CMK (cell line): ENCODE measurements at regions not wholly inside any gene's neighbourhood (a gene's known extent, or its start where the extent isn't known, plus 50 kb on each side); places are given as distances from the start of the nearest gene placed in this dataset.
"Not testable (repeated sequence)": the region's sequence is repeated elsewhere in the genome, so short reads cannot be mapped to it uniquely, and the experiment has no call there.

Experiments used
- DNase-seq: peaks from one replicate; pipeline ENCODE4 v3.0.0-alpha.2; 2010; ENCODE audit warnings: low read depth

- DNase-seq = no peak
Observed at GRCh38 chr2:65788556-65788955, 356.2 kb upstream of the SPRED2 start.

DNA sequence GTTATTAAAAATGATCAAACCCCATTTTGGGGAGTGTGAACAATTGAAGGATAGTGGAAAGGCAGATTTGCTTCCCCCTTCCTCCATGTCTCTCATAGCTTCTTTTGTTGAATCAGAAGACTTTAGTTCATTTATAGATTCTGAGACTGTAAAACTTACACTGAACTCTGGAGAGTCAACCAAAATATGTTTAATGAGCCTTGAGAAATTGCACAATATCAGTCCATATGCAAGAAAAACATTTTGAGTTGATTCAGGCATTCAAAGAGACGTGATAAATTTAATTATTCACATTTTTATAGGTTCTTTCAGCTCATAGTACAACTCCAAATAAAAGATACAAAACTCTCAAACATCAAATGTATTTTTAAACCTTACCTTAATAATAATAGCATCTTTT lies 354.4 kb upstream of the SPRED2 start:
- no peak for DNase-seq

GRCh38 chr2:65786007-65786717 lies 353.8 kb upstream of the SPRED2 start:
- no peak for DNase-seq

- DNase-seq = no peak
Observed at GRCh38 chr2:65782996-65783650, 350.7 kb upstream of the SPRED2 start.

GRCh38 chr2:65782186-65782585 lies 349.8 kb upstream of the SPRED2 start:
- no peak for DNase-seq

- DNase-seq = no peak
Observed at GRCh38 chr2:65781756-65782155, 349.4 kb upstream of the SPRED2 start.

DNA sequence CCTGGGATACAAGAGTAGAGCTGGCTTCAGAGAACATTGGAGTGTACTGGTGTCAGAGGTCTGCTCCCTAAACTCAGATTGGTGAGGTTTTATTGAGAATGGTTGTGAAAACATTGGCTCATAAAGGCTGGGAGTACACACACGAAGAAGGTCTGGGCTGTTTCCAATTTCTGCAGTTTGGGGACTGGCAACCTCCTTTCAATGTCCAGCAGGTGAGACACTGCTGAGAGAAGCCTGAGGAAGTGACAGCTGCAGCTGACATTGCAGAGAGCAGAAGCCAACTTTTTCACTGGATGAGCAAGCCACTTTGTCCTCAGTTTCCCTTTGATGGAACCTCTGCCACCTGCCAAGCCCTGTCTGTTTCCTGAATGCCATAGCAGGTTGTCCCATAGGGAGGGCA lies 346.6 kb upstream of the SPRED2 start:
- no peak for DNase-seq

DNA sequence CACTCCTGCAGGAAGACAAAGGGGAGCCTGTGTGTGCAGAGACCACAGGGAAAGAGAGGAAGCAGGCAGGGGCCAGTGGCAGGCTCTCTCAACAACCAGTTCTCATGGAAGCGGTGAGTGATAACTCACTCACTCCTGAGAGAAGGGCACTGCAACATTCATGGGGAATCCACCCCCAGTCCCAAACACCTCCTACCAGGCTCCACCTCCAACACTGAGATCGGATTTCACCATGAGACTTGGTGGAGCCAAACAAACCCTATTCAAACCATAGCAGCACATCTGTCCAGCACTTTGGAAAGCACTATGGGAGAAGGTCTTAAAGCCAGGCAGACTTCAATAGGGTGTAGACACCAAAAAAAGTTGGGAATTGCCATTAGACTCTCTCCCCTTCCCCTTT lies 345.7 kb upstream of the SPRED2 start:
- DNase-seq = no peak

DNA sequence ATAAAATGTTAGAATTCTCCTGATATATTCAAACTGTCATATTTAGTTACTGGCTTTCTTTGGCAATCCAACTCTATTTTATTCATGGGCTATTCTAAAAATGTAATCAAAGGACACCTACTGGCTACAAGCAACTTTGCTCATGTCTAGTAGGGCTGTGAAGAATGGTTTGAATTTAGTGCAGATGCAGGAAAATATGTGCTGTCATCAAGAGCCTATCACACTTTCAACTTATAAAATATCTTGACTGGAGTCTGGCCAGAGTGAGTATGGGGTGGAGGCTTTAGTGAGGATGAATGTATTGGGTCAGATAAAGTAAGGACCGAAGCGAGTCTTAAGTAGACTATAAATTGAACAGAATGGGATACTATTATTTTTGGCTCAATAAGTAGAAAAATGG lies 343.4 kb upstream of the SPRED2 start:
- no peak for DNase-seq

DNA sequence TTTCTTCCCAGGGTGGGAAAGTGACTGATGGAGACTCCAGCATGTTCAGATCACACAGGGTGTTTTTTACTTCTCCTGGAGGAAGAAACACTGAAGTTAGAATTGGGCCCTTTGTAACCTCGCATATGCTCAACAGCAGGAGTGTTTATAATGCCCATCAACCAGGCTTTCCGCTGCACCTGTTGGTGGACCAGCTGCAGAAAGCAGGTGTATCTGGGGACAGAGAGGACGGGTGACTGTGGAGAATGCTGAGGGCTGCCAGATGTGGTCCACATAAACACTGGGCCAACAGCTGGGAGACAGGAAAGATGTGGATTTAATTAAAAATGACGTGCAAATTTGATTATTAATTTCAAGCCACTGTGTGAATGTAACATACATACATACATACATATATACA lies 335.5 kb upstream of the SPRED2 start:
- no peak for DNase-seq

DNA sequence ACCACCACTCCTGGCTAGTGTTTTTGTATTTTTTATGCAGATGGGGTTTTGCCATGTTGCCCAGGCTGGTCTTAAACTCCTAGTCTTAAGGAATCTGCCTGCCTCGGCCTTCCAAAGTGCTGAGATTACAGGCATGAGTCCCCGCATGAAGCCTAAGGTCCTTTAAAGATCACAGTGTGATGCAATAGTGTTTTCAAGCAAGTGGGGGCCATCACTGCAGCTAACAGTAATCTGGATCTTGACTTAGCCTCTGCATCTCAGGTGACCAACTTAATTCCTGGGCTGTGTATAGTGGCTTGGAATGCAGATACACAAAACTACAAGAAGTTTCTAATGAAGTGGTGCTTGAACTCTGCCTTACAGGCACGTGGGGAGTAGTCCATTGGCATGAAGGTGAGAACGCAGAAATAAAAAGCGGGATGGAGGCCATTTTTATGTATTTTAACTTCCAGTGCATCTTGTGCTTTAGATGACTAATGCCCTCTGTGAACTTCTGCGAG lies 334.4 kb upstream of the SPRED2 start:
- DNase-seq = no peak

DNA sequence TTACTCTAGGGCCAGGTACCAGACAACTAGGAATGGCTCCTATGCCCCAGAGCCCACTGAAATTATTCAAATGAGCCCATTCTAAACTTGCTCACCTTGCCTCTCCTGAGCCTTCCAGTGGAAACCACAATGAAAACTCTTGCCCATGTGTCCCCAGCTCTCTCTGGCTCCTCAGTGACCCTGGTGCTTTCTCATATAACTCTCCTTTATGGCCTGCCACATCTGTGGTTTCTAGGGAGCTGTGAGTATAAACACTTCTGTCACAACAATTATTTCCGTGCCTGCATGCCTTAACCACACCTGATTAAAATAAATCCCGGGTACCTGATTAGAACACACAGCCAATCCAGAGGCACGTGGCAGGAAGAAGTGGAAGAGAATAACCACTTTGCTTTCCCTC lies 333.0 kb upstream of the SPRED2 start:
- DNase-seq = no peak

DNA sequence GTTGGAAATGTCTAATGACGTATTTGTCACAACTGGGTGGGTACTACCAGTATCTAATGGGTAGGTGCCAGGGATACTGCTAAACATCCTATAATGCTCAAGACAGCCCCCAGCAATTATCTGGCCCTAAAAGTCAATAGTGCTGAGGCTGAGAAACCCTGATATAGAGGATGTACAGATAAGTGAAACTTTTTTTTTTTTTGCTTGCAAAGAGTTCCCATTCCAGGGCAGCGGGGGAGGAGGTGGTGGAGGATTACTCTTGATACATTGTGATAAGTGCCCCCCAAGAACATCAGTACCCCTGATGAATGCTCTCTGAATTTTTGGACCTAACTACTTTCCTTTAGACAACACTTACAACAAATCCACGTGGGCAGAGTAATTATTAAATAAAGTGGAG lies 329.7 kb upstream of the SPRED2 start:
- DNase-seq = no peak

DNA sequence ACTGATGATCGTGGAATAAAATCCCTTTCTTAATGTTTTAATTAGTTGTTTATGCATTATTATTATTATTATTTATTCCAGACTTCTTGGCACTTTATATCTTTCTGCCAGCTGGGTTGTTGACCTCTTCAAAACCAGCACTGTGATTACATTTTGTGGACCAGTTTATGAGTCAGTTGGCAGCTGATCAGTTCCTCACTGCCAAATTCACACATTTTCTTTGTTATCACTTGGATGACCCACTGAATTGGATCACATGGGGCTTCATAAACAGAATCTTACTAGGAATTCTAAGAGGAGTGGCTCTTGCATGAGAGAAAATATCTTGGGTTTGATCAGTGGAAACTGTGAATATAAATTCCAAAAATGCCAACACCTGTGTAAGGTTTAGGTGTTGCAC lies 321.8 kb upstream of the SPRED2 start:
- no peak for DNase-seq

GRCh38 chr2:65751408-65751807 lies 319.0 kb upstream of the SPRED2 start:
- DNase-seq = no peak

DNA sequence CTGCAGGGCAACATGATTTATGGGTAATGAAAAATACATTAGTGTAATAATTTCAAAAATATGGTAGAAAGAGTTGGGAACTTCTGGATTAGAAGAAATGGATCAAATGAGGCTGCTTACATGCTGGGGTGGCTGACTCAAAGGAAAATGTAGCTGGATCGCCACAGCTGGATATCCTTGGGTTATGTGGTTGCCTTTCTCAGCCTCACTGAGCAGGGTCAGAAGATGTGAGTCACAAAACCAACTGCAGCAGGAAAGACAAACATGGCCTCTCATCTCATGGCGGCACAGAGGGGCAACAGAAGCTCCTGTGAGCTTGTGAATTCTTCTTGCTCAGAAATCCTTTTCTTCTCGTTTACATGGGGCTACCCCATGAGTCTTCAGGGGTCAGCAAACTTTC lies 317.1 kb upstream of the SPRED2 start:
- DNase-seq = no peak

- not testable (repeated sequence) for DNase-seq
Observed at GRCh38 chr2:65747875-65748274, 315.5 kb upstream of the SPRED2 start.

GRCh38 chr2:65746931-65747675 lies 314.7 kb upstream of the SPRED2 start:
- DNase-seq = no peak

GRCh38 chr2:65744477-65745200 lies 312.2 kb upstream of the SPRED2 start:
- DNase-seq = no peak

- no peak for DNase-seq
Observed at GRCh38 chr2:65742977-65743376, 310.6 kb upstream of the SPRED2 start.

DNA sequence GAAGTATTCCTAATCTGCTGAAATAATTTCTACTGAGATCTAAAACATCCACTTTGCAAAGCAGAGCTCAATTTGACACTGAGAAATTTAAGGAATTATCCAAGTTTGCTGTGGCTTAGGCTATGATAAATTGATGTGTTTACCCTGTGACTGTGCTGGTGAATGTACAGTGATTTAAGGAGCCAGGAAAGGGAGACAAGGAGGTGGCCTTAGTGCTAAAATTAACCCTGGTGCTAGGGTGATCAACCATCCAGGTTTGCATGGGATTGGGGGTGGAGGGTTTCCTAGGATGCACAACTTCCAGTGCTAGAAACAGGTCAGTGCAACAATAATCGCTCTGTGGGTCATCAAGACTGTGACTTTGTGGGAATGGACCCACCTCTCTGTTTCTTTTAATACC lies 307.5 kb upstream of the SPRED2 start:
- no peak for DNase-seq

- DNase-seq = no peak
Observed at GRCh38 chr2:65737452-65738011, 305.1 kb upstream of the SPRED2 start.
